ENCODE measurements at regions not wholly inside any gene's neighbourhood (a gene's known extent, or its start where the extent isn't known, plus 50 kb on each side); places are given as distances from the start of the nearest gene placed in this dataset.
A peak's percentile ranks its signal among the peaks of the same experiment; 100 is the strongest.
"Not testable (repeated sequence)": the region's sequence is repeated elsewhere in the genome, so short reads cannot be mapped to it uniquely, and the experiment has no call there.

DNA sequence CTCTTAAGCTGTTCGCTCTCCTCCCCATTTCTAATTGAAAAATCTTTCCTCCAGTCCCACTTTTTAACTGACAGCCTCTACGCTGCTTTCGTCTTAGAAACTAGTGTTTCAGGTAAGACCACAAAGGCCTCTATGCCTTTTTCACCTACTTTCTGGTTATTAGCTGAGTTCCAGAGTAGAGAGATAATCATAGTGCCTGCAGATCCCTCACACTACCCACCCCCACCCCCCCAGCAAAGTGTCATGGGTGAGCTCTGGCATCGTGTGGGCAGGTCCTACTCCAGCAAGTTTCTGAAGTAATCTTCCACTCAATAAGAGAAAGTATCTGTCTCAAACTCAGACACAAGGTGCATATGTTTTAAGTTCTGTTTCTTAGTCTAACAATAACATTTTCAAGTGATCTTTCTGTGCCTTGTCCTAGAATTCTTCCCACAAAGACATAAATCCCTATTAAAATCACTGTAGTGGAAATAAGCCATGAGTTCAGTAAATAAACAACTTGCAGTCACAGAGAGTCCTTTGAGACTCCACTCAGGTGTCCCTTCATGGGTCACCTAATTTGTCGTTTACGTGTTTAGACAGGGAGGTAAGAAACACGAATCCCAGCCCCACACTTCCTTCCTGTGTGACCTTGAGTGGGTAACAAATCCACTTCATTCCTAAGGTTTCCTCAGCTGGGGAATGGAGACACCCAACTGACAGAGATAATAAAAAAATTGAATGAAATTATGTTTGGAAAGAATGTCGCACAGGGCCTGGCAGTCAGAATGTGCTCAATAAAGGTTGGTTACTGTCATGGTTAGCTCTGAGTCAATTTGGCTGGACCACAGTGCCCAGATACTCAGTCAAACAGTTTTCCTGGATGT, 228.9 kb upstream of the CAND1 start:
- peak; percentile 41 for DNase-seq

DNA sequence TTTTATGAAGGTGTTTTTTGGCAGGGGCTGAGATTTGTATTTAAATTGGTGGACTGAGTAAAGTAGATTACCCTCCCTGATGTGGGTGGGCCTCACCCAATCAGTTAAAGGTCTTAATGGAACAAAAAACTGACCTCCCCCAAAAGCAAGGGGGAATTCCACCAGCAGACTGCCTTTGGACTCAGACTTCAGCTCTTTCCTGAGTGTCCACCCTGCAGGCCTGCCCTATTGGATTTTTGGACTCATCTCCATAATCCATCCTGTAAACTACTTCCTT, 228.4 kb upstream of the CAND1 start:
- no peak for DNase-seq

GRCh38 chr12:67042697-67043131, 226.4 kb upstream of the CAND1 start:
- DNase-seq, result no peak

DNA sequence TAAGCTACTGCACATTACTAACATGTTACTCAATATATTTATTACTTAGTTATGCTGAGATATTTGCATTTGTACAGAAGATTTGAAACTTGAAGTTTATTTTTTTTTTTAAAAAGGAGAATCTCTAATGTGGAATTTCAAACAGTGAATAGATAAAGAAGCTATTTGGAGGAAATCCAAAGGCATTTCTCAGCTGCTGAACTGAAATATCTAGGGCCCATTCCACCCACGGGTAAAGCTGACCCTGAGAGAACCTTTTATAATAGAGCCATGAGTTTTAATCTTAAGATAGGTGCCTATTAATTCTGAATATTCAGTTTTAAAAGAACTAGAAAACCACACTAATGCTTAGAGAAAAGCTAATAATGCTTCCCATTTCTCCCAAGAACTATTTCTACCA, 225.4 kb upstream of the CAND1 start:
- DNase-seq, result no peak

DNA sequence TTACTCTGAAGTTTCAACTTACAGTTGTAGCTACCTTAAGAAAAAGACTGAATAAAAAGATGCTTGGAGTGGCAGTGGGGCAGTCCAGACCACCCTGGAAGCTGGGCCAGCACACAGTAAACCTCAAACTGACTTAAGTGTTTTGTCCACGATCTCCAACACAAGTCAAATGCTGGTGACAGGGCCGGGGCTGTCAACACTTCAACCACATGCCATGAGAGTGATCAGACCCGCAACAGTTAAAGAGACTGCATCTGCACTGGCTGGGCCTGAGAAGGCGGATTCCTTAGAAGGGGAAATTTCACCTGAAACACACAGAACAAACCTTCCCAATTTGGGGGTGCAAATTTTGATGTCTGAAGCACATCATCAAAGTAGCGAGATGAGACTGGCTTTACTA, 223.5 kb upstream of the CAND1 start:
- no peak for DNase-seq

- no peak for DNase-seq
These were observed 223.1 kb upstream of the CAND1 start for GRCh38 chr12:67046062-67046461.

- DNase-seq, result no peak
These were observed 221.5 kb upstream of the CAND1 start for GRCh38 chr12:67047634-67048033.

GRCh38 chr12:67048371-67048770, 220.8 kb upstream of the CAND1 start:
- no peak for DNase-seq

- not testable (repeated sequence) for DNase-seq
These were observed 220.0 kb upstream of the CAND1 start for GRCh38 chr12:67049199-67049598.

DNA sequence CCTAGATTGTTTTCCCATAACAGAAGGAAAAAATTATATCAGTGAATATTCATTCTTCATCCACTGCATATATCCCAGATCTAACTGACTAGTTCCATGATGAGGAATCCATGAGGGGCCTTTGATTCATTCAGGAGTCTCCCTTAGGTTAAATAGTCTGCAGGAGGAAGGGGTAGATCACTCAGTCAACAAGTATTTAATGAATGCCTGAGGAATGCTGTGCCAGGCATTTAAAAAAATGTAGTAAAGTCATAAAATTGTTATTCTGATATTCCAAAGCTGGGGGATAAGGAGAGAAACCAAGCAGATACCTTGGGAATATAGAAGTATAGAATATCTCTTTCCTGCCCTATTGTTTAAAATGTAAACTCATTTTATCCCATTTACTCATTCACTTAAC, 216.2 kb upstream of the CAND1 start:
- DNase-seq, result no peak

DNA sequence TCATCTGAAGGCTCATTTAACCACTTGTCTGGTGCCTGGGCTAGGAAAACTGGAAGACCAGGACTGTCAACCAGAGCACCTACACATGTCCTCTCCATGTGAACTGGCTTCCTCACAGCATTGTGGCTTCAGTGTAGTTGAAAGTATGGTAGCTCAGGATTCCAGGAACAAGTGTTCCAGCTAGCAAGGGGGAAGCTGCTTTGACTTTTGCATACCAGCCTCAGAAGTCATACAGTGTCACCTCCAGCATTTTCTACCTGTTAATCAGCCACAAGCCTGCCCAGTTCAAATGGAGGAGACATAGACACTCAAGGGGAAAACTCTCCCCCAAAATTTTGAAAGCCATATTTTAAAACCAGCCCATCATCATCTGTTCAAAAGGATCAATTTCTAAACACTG, 212.8 kb upstream of the CAND1 start:
- no peak for DNase-seq

- no peak for DNase-seq
These were observed 212.1 kb upstream of the CAND1 start for GRCh38 chr12:67057072-67057471.

- no peak for DNase-seq
These were observed 207.0 kb upstream of the CAND1 start for GRCh38 chr12:67062193-67062592.

- no peak for DNase-seq
These were observed 201.5 kb upstream of the CAND1 start for GRCh38 chr12:67067453-67068203.

DNA sequence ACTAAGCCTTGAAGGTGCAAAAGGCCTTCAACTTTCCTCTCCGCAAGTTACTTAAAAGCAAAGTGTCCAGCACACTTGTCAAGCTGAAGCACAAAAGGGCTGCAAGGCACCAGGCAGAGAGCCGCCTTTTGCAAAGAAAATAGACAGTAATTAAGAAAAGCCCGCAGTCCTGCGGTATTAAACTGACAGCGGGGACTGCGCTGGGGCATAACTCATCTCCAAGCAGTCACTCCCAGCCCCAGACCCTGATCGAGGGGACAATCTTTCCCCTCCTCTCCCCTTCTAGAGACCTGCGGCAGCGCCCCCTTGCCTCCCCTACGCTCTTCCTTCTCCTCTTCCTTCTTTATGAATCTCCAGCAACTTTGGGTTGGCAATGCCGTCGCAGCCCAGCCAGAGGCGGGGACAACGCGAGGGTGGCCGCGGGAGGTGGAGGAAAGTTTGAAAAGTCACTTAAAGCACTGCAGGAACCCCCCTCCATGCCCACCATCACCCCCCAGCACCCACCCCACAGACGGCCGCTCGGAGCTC, 200.9 kb upstream of the CAND1 start:
- peak; percentile 15 for DNase-seq

DNA sequence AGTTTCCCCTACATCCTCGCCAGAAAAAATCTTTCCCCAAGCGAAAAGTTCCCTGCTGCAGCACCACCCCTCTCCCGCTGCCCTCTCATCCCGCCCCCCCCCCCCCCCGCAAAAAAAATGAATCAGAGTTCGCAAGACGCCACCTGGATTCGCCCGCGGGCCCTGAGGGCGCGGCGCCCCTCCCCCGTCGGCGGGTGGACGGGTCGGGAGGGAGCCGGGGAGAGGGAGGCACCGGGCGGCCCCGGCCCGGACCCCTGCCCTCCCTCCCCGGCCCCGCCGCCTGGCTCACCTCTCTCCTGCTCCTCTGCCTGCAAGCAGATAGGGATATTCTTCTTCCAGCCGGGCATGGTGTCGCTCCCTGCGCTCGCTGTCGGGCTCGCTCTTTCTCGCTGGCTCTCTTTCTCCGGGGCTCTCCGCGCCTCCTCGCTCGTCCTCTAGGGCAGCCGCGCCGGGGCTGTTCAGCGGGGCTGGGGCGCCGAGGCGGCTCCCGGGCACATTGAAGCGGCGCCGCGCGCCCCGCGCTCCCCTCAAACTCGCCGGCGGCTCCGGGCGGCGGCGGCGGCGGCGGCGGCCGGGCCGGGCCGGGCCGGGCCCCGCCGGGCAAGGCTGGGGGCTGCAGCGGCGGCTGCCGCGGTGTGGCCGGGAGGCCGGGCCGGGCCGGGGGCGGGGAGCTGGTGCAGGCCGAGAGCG, 200.3 kb upstream of the CAND1 start:
- DNase-seq, result peak; percentile 35

GRCh38 chr12:67069451-67070306, 199.5 kb upstream of the CAND1 start:
- peak; percentile 64 for DNase-seq

GRCh38 chr12:67070307-67070600, 198.9 kb upstream of the CAND1 start:
- DNase-seq, result no peak

DNA sequence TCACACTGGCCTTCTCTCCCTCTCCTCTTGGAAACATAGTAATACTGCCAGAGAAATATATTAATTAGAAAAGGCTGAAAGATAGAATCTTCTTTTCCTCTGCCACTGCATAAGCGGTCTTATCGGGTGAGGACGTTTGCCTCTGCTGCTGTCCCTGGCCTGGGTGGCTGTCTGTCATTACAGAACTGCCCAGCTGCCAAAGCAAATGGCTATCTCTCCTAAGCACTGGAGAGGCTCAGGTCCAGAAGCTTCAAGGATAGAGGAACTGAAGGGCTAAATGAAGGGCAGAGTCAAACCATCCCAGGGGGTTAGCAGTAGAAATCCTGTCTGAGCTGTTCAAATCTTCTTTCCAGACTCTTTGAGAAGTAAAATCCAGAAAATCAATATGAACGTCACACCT, 198.6 kb upstream of the CAND1 start:
- no peak for DNase-seq

GRCh38 chr12:67072281-67072680, 196.9 kb upstream of the CAND1 start:
- not testable (repeated sequence) for DNase-seq

DNA sequence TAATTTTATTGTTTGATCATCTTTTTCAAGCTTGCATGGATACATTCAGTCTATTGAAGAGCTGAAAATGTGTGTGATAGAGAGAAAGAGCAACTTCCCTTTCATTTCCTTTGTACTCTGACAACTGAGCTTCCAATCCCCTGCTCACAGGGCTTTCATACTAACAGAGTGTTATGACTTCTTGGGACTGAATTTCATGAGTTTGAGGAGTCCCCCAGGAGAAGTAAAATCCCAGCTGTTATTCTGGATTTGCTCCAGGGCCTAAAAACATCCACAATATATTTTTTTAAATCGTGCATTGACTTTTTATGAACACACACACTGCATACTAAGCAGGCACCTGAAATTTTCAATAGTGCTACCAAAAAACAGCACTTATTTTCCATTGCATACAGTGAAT, 195.8 kb upstream of the CAND1 start:
- DNase-seq, result peak; percentile 24

GRCh38 chr12:67074072-67074471, 195.1 kb upstream of the CAND1 start:
- no peak for DNase-seq

Measured in renal pelvis (tissue), 1 donor.